H1 (cell line): ENCODE measurements at regions not wholly inside any gene's neighbourhood (a gene's known extent, or its start where the extent isn't known, plus 50 kb on each side); places are given as distances from the start of the nearest gene placed in this dataset.

Experiments
- CBX8 ChIP-seq: fragments of 300-800, 300-1000 bp; sonication (generic); IDR thresholded peaks from 2 replicates; pipeline ENCODE4 v1.7.1; 2016; ENCODE audit warnings: low read depth, low read length, borderline replicate concordance
- FOSL1 ChIP-seq: IDR thresholded peaks from 2 replicates; pipeline ENCODE4 v1.6.1; 2011; ENCODE audit warnings: mild to moderate bottlenecking, low read depth, low read length, moderate library complexity; ENCODE audit not compliant: insufficient read depth
- MAFK ChIP-seq: IDR thresholded peaks from 2 replicates; pipeline ENCODE4 v1.6.1; 2012; ENCODE audit warnings: low read depth, mild to moderate bottlenecking, improper control_type of control experiment, low read length
- POLR2AphosphoS5 ChIP-seq: IDR thresholded peaks from 2 replicates; pipeline ENCODE4 v1.6.1; 2011; ENCODE audit warnings: low read depth, low read length
- SAP30 ChIP-seq: fragments of 300-600 bp; sonication (generic); IDR thresholded peaks from 2 replicates; pipeline ENCODE4 v1.7.1; 2012; ENCODE audit warnings: low read length, moderate library complexity, mild to moderate bottlenecking, inconsistent platforms; ENCODE audit not compliant: insufficient read depth, insufficient replicate concordance
- TEAD4 ChIP-seq: IDR thresholded peaks from 2 replicates; pipeline ENCODE4 v1.6.1; 2012; ENCODE audit warnings: low read depth, low read length, inconsistent platforms, mixed read lengths
- TF ChIP-seq, protein P1 (sequence below): fragments of 300-600 bp; sonication (generic); IDR thresholded peaks from 2 replicates; pipeline ENCODE4 v1.7.1; 2012; ENCODE audit warnings: low read length, moderate library complexity, mild to moderate bottlenecking, inconsistent platforms; ENCODE audit not compliant: insufficient replicate concordance
- TF ChIP-seq, protein P2 (sequence below): IDR thresholded peaks from 2 replicates; pipeline ENCODE4 v1.6.1; 2012; ENCODE audit warnings: inconsistent platforms
- TF ChIP-seq, protein P3 (sequence below): IDR thresholded peaks from 2 replicates; pipeline ENCODE4 v1.6.1; 2011; ENCODE audit warnings: low read length, improper control_type of control experiment

DNA sequence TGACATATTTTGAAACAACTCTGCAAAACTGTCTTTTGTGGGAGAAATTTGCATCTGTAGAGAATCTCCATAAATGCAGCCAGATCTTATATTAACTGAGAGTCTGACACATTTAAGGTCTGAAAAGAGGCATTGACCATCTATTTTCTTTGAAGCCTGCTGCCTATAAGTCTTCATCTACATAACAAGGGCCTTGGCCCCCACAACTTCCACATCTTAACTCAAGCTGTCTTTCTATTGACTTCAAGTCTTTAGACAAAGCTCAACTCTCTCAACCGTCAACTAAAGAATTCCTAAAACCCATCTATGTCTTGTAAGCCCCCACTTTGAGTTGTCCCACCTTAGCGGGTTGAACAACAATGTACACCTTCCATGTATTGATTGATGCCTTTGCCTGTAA is 72.4 kb upstream of the ADCY1 start (continued):
- TF ChIP-seq, protein P1, sequence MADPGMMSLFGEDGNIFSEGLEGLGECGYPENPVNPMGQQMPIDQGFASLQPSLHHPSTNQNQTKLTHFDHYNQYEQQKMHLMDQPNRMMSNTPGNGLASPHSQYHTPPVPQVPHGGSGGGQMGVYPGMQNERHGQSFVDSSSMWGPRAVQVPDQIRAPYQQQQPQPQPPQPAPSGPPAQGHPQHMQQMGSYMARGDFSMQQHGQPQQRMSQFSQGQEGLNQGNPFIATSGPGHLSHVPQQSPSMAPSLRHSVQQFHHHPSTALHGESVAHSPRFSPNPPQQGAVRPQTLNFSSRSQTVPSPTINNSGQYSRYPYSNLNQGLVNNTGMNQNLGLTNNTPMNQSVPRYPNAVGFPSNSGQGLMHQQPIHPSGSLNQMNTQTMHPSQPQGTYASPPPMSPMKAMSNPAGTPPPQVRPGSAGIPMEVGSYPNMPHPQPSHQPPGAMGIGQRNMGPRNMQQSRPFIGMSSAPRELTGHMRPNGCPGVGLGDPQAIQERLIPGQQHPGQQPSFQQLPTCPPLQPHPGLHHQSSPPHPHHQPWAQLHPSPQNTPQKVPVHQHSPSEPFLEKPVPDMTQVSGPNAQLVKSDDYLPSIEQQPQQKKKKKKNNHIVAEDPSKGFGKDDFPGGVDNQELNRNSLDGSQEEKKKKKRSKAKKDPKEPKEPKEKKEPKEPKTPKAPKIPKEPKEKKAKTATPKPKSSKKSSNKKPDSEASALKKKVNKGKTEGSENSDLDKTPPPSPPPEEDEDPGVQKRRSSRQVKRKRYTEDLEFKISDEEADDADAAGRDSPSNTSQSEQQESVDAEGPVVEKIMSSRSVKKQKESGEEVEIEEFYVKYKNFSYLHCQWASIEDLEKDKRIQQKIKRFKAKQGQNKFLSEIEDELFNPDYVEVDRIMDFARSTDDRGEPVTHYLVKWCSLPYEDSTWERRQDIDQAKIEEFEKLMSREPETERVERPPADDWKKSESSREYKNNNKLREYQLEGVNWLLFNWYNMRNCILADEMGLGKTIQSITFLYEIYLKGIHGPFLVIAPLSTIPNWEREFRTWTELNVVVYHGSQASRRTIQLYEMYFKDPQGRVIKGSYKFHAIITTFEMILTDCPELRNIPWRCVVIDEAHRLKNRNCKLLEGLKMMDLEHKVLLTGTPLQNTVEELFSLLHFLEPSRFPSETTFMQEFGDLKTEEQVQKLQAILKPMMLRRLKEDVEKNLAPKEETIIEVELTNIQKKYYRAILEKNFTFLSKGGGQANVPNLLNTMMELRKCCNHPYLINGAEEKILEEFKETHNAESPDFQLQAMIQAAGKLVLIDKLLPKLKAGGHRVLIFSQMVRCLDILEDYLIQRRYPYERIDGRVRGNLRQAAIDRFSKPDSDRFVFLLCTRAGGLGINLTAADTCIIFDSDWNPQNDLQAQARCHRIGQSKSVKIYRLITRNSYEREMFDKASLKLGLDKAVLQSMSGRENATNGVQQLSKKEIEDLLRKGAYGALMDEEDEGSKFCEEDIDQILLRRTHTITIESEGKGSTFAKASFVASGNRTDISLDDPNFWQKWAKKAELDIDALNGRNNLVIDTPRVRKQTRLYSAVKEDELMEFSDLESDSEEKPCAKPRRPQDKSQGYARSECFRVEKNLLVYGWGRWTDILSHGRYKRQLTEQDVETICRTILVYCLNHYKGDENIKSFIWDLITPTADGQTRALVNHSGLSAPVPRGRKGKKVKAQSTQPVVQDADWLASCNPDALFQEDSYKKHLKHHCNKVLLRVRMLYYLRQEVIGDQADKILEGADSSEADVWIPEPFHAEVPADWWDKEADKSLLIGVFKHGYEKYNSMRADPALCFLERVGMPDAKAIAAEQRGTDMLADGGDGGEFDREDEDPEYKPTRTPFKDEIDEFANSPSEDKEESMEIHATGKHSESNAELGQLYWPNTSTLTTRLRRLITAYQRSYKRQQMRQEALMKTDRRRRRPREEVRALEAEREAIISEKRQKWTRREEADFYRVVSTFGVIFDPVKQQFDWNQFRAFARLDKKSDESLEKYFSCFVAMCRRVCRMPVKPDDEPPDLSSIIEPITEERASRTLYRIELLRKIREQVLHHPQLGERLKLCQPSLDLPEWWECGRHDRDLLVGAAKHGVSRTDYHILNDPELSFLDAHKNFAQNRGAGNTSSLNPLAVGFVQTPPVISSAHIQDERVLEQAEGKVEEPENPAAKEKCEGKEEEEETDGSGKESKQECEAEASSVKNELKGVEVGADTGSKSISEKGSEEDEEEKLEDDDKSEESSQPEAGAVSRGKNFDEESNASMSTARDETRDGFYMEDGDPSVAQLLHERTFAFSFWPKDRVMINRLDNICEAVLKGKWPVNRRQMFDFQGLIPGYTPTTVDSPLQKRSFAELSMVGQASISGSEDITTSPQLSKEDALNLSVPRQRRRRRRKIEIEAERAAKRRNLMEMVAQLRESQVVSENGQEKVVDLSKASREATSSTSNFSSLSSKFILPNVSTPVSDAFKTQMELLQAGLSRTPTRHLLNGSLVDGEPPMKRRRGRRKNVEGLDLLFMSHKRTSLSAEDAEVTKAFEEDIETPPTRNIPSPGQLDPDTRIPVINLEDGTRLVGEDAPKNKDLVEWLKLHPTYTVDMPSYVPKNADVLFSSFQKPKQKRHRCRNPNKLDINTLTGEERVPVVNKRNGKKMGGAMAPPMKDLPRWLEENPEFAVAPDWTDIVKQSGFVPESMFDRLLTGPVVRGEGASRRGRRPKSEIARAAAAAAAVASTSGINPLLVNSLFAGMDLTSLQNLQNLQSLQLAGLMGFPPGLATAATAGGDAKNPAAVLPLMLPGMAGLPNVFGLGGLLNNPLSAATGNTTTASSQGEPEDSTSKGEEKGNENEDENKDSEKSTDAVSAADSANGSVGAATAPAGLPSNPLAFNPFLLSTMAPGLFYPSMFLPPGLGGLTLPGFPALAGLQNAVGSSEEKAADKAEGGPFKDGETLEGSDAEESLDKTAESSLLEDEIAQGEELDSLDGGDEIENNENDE, result no peak
- TF ChIP-seq MAFK (no peak), SAP30 (no peak), POLR2AphosphoS5 (no peak), CBX8 (no peak), TEAD4 (no peak), FOSL1 (no peak)
- TF ChIP-seq, protein P2, sequence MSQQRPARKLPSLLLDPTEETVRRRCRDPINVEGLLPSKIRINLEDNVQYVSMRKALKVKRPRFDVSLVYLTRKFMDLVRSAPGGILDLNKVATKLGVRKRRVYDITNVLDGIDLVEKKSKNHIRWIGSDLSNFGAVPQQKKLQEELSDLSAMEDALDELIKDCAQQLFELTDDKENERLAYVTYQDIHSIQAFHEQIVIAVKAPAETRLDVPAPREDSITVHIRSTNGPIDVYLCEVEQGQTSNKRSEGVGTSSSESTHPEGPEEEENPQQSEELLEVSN, result no peak
- TF ChIP-seq, protein P3, sequence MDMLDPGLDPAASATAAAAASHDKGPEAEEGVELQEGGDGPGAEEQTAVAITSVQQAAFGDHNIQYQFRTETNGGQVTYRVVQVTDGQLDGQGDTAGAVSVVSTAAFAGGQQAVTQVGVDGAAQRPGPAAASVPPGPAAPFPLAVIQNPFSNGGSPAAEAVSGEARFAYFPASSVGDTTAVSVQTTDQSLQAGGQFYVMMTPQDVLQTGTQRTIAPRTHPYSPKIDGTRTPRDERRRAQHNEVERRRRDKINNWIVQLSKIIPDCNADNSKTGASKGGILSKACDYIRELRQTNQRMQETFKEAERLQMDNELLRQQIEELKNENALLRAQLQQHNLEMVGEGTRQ, result no peak
